ENCODE measurements at regions not wholly inside any gene's neighbourhood (a gene's known extent, or its start where the extent isn't known, plus 50 kb on each side); places are given as distances from the start of the nearest gene placed in this dataset.
A peak's percentile ranks its signal among the peaks of the same experiment; 100 is the strongest.

GRCh38 chr10:52424341-52424740 is 110.3 kb downstream of the DKK1 start:
- Mint-ChIP-seq H3K4me1 (ENCODE audit: low read depth) (peaks cover 35% of the 10 kb centered on the region), H3K4me3 (no peak overlapping the region), H3K27me3 (ENCODE audit: insufficient read depth) (no peaks in the 10 kb centered on the region), H3K36me3 (ENCODE audit: low read depth) (no peaks in the 10 kb centered on the region), H3K9me3 (no peaks in the 10 kb centered on the region), H3K27ac (0 out of 2 replicates have a peak overlapping the region, but pooled peaks have one; percentile 1)
- no peak for DNase-seq
- no peak for TF ChIP-seq CTCF (IDR thresholded peaks at IDR 0.05)

- Mint-ChIP-seq H3K27ac (no peak overlapping the region), H3K4me3 (no peak overlapping the region), H3K9me3 (no peaks in the 10 kb centered on the region), H3K36me3 (ENCODE audit: low read depth) (no peaks in the 10 kb centered on the region; the same call in 1 of the 2 replicates), H3K4me1 (ENCODE audit: low read depth) (peaks cover 38% of the 10 kb centered on the region), H3K27me3 (ENCODE audit: insufficient read depth) (no peaks in the 10 kb centered on the region; the same call in 1 of the 2 replicates)
- DNase-seq = no peak
- no peak for TF ChIP-seq CTCF (IDR thresholded peaks at IDR 0.05)
These were observed 120.7 kb downstream of the DKK1 start for GRCh38 chr10:52434734-52435133.

- Mint-ChIP-seq H3K27me3 (ENCODE audit: insufficient read depth) (no peaks in the 10 kb centered on the region; the same call in 1 of the 2 replicates), H3K36me3 (ENCODE audit: low read depth) (peaks cover 5% of the 10 kb centered on the region; the same call in 1 of the 2 replicates), H3K27ac (peak overlapping the region; percentile 48; the same call in 1 of the 2 replicates), H3K4me1 (ENCODE audit: low read depth) (peaks cover 53% of the 10 kb centered on the region), H3K4me3 (no peak overlapping the region), H3K9me3 (no peaks in the 10 kb centered on the region)
- peak; percentile 19 for DNase-seq
- TF ChIP-seq CTCF (IDR thresholded peaks at IDR 0.05) = no peak
These were observed 122.6 kb downstream of the DKK1 start for GRCh38 chr10:52436664-52437063.

GRCh38 chr10:52437205-52437646 is 123.1 kb downstream of the DKK1 start:
- peak overlapping the region; percentile 75; the same call in 1 of the 2 replicates for H3K27ac Mint-ChIP-seq
- H3K9me3 Mint-ChIP-seq = no peaks in the 10 kb centered on the region
- H3K4me3 Mint-ChIP-seq = no peak overlapping the region
- peaks cover 57% of the 10 kb centered on the region for H3K4me1 Mint-ChIP-seq (ENCODE audit: low read depth)
- H3K27me3 Mint-ChIP-seq (ENCODE audit: insufficient read depth) = no peaks in the 10 kb centered on the region; the same call in 1 of the 2 replicates
- no peak for TF ChIP-seq CTCF (IDR thresholded peaks at IDR 0.05)
- DNase-seq = no peak
- H3K36me3 Mint-ChIP-seq (ENCODE audit: low read depth) = peaks cover 5% of the 10 kb centered on the region; the same call in 1 of the 2 replicates

- Mint-ChIP-seq H3K27ac (peak overlapping the region; percentile 50), H3K27me3 (ENCODE audit: insufficient read depth) (no peaks in the 10 kb centered on the region; the same call in 1 of the 2 replicates), H3K36me3 (ENCODE audit: low read depth) (0 out of 2 replicates have a peak, but pooled peaks cover 5% of the 10 kb centered on the region), H3K4me1 (ENCODE audit: low read depth) (peaks cover 58% of the 10 kb centered on the region), H3K4me3 (no peak overlapping the region), H3K9me3 (no peaks in the 10 kb centered on the region)
- no peak for TF ChIP-seq CTCF (IDR thresholded peaks at IDR 0.05)
- DNase-seq = no peak
These were observed 124.0 kb downstream of the DKK1 start for GRCh38 chr10:52438119-52438518.
